CD14-positive monocyte (primary cell): ENCODE measurements at regions not wholly inside any gene's neighbourhood (a gene's known extent, or its start where the extent isn't known, plus 50 kb on each side); places are given as distances from the start of the nearest gene placed in this dataset.

Source experiments
- DNase-seq, 3 donors: peaks; one replicate each; pipeline ENCODE4 v3.0.0-alpha.2; 2011 to 2022
- H2AFZ ChIP-seq: 2 replicates; pipeline ENCODE4 v1.6.0; 2012; ENCODE audit warnings: mild to moderate bottlenecking, low read depth, low read length, inconsistent platforms; ENCODE audit not compliant: insufficient read depth, poor library complexity, severe bottlenecking
- H3K27ac ChIP-seq, 2 donors: 1 replicate in 1 of 2; 2 replicates in 1 of 2; pipeline ENCODE4 v1.5.1; 2012 to 2013; ENCODE audit warnings: low read length in 2 of 2, control low read depth in 1 of 2, inconsistent platforms in 1 of 2, low read depth in 1 of 2, mild to moderate bottlenecking in 1 of 2
- H3K27me3 ChIP-seq, 2 donors: one replicate each; pipeline versions ENCODE4 v1.6.0 to v1.6.1; 2011 to 2013; ENCODE audit warnings: low read length in 2 of 2; ENCODE audit not compliant: control insufficient read depth in 2 of 2, insufficient read depth in 2 of 2
- H3K36me3 ChIP-seq, 2 donors: replicated peaks in 1 of 2; 1 replicate in 1 of 2; 2 replicates in 1 of 2; pipeline versions ENCODE4 v1.5.1 to v1.6.1; 2012 to 2013; ENCODE audit warnings: low read length in 2 of 2, control low read depth in 1 of 2, inconsistent platforms in 1 of 2, mild to moderate bottlenecking in 1 of 2; ENCODE audit not compliant: insufficient read depth in 2 of 2, control insufficient read depth in 1 of 2
- H3K4me1 ChIP-seq, 2 donors: 1 replicate in 1 of 2; 2 replicates in 1 of 2; pipeline versions ENCODE4 v1.5.1 to v1.6.1; 2012 to 2013; ENCODE audit warnings: low read length in 2 of 2, control low read depth in 1 of 2, inconsistent platforms in 1 of 2, mild to moderate bottlenecking in 1 of 2, moderate library complexity in 1 of 2; ENCODE audit not compliant: insufficient read depth in 2 of 2, control insufficient read depth in 1 of 2
- H3K4me2 ChIP-seq: replicated peaks from 2 replicates; pipeline ENCODE3; 2012; ENCODE audit warnings: low read length, moderate library complexity, mild to moderate bottlenecking; ENCODE audit not compliant: poor library complexity, severe bottlenecking; ENCODE audit errors: extremely low read depth
- H3K4me3 ChIP-seq, 3 experiments: fragments of 200-600 bp in 1 of 3; sonication (generic) in 1 of 3; replicated peaks in 1 of 3; 1 replicate in 2 of 3; 2 replicates in 1 of 3; pipeline ENCODE4 v1.5.1; 2011 to 2013; ENCODE audit warnings: low read length in 3 of 3, mild to moderate bottlenecking in 3 of 3, control low read depth in 2 of 3, low read depth in 2 of 3, inconsistent platforms in 1 of 3, moderate library complexity in 1 of 3
- H3K79me2 ChIP-seq: 2 replicates; pipeline ENCODE4 v1.6.0; 2012; ENCODE audit warnings: mild to moderate bottlenecking, control low read depth, inconsistent platforms, low read length, moderate library complexity; ENCODE audit not compliant: insufficient read depth
- H3K9ac ChIP-seq: 2 replicates; pipeline ENCODE4 v1.6.0; 2017; ENCODE audit warnings: low read length, mild to moderate bottlenecking; ENCODE audit not compliant: insufficient read depth, poor library complexity, severe bottlenecking
- H3K9me3 ChIP-seq, 2 donors: replicated peaks in 1 of 2; 1 replicate in 1 of 2; 2 replicates in 1 of 2; pipeline versions ENCODE4 v1.5.1 to v1.6.1; 2012 to 2013; ENCODE audit warnings: low read length in 2 of 2, control low read depth in 1 of 2; ENCODE audit not compliant: control insufficient read depth in 1 of 2, insufficient read depth in 1 of 2
- H4K20me1 ChIP-seq: 2 replicates; pipeline ENCODE4 v1.6.0; 2012; ENCODE audit warnings: mild to moderate bottlenecking, low read length, control low read depth, moderate library complexity; ENCODE audit not compliant: insufficient read depth
- H3K27ac Mint-ChIP-seq, 7 donors: one replicate each; pipeline ENCODE4 v1.8.0; 2020; ENCODE audit warnings: mild to moderate bottlenecking in 7 of 7, mixed read lengths in 7 of 7, moderate library complexity in 6 of 7, inconsistent platforms in 2 of 7
- H3K27me3 Mint-ChIP-seq, 3 donors: one replicate each; pipeline ENCODE4 v1.8.0; 2021 to 2022; ENCODE audit warnings: low read depth in 3 of 3, mild to moderate bottlenecking in 3 of 3, mixed read lengths in 3 of 3, moderate library complexity in 3 of 3, inconsistent platforms in 1 of 3
- H3K36me3 Mint-ChIP-seq, 2 donors: one replicate each; pipeline ENCODE4 v1.8.0; 2020; ENCODE audit warnings: mixed read lengths in 2 of 2, inconsistent platforms in 1 of 2, mild to moderate bottlenecking in 1 of 2
- H3K4me1 Mint-ChIP-seq: one replicate; pipeline ENCODE4 v1.8.0; 2020; ENCODE audit warnings: mild to moderate bottlenecking, mixed read lengths
- H3K4me3 Mint-ChIP-seq, 2 donors: one replicate each; pipeline ENCODE4 v1.8.0; 2020; ENCODE audit warnings: mild to moderate bottlenecking in 2 of 2, mixed read lengths in 2 of 2, moderate library complexity in 1 of 2
- H3K9me3 Mint-ChIP-seq, 7 donors: one replicate each; pipeline ENCODE4 v1.8.0; 2020 to 2022; ENCODE audit warnings: mixed read lengths in 7 of 7, mild to moderate bottlenecking in 6 of 7, moderate library complexity in 6 of 7, inconsistent platforms in 2 of 7
- CTCF ChIP-seq: fragments of 200-600 bp; IDR thresholded peaks from one replicate; pipeline ENCODE4 v1.8.0; 2022; ENCODE audit warnings: antibody characterized with exemption, mild to moderate bottlenecking
- WGBS: methylation state at CpG from one replicate; pipeline ENCODE4 v1.1.5; 2013; ENCODE audit warnings: missing lambda C conversion rate; ENCODE audit not compliant: insufficient coverage; 5-methylcytosine and 5-hydroxymethylcytosine counted together
- intact Hi-C, 2 donors: fragments of 100-400 bp; cut with micrococcal nuclease; formaldehyde crosslinking; loops; one replicate each; pipeline versions ENCODE4 v1.15.0 to v1.15.1; 2023

DNA sequence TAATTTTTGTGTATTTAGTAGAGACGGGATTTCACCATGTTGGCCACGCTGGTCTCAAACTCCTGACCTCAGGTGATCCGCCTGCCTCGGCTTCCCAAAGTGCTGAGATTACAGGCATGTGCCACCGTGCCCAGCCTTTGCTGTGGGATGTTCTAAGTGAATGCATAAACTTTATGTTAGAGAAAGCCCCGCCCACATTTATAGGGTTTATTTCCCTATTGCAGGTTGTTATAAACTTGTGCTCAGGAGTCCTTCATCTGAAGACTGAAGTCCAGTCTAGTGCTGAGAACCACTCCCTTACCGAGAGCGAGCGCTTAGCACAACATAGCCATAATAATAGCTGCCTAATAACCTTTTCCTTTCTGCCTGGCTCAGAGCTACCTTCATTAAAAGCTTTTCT, 75.4 kb upstream of the ZNF217 start:
- Histone ChIP-seq H3K4me2 (no peak overlapping the region), H4K20me1 (no peaks in the 10 kb centered on the region), H3K27ac (no peak overlapping the region), H3K9me3 (no peaks in the 10 kb centered on the region), H2AFZ (no peak overlapping the region), H3K27me3 (no peaks in the 10 kb centered on the region), H3K4me3 (no peak overlapping the region), H3K36me3 (no peaks in the 10 kb centered on the region), H3K79me2 (no peaks in the 10 kb centered on the region), H3K4me1 (no peaks in the 10 kb centered on the region), H3K9ac (no peak overlapping the region)
- H3K27me3 Mint-ChIP-seq = no peaks in the 10 kb centered on the region
- no peaks in the 10 kb centered on the region for H3K36me3 Mint-ChIP-seq
- TF ChIP-seq CTCF = no peak
- no peak overlapping the region for H3K4me3 Mint-ChIP-seq
- H3K4me1 Mint-ChIP-seq = no peaks in the 10 kb centered on the region
- intact Hi-C loops = no loop called here
- H3K27ac Mint-ChIP-seq = no peak overlapping the region
- DNase-seq = no peak
- 100% methylated on average over 2 of the region's 9 CpGs for WGBS
- peaks cover 0 to 2% (median 0%) of the 10 kb centered on the region in 7 donors for H3K9me3 Mint-ChIP-seq

DNA sequence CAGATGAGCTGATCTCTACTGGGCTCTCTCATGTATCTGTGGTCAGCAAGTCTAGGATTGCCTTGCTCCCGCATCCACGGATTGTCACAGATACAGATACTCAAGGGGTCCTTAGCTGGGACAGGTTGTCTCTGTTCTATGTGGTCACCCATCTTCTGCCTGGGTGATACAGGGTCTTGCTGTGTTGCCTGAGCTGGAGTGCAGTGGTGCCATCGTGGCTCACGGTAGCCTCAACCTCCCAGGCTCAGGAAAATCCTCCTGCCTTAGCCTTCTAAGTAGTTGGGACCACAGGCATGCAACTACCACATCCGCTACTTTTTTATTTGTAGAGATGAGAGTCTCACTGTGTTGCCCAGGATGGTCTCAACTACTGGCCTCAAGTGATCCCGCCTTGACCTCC, 72.5 kb upstream of the ZNF217 start:
- peaks cover 0 to 2% (median 0%) of the 10 kb centered on the region in 7 donors for H3K9me3 Mint-ChIP-seq

More for the DNA sequence above, 72.5 kb upstream of the ZNF217 start:
- no peak for DNase-seq
- no peaks in the 10 kb centered on the region for H4K20me1 ChIP-seq
- H3K27ac ChIP-seq = no peak overlapping the region
- H3K9ac ChIP-seq = no peak overlapping the region
- no peaks in the 10 kb centered on the region for H3K27me3 ChIP-seq
- TF ChIP-seq CTCF = no peak
- no peaks in the 10 kb centered on the region for H3K36me3 Mint-ChIP-seq
- no peaks in the 10 kb centered on the region for H3K79me2 ChIP-seq
- WGBS = 96% methylated on average over 4 of the region's 6 CpGs
- H2AFZ ChIP-seq = no peak overlapping the region
- H3K4me1 ChIP-seq = peaks cover 21 to 23% of the 10 kb centered on the region in 2 donors
- intact Hi-C loops = no loop called here
- peak overlapping the region in 2 of 7 donors; percentile 32 to 36 for H3K27ac Mint-ChIP-seq
- H3K4me2 ChIP-seq = no peak overlapping the region
- H3K4me3 Mint-ChIP-seq = no peak overlapping the region
- no peaks in the 10 kb centered on the region for H3K36me3 ChIP-seq
- peaks cover 19% of the 10 kb centered on the region for H3K4me1 Mint-ChIP-seq
- H3K9me3 ChIP-seq = no peaks in the 10 kb centered on the region
- H3K4me3 ChIP-seq = no peak overlapping the region
- H3K27me3 Mint-ChIP-seq = no peaks in the 10 kb centered on the region
